Ishikawa (cell line): ENCODE measurements at regions not wholly inside any gene's neighbourhood (a gene's known extent, or its start where the extent isn't known, plus 50 kb on each side); places are given as distances from the start of the nearest gene placed in this dataset.

Experiments
- CEBPB ChIP-seq: IDR thresholded peaks from 2 replicates; pipeline ENCODE4 v1.6.1; 2012
- CREB1 ChIP-seq: IDR thresholded peaks from 2 replicates; pipeline ENCODE4 v1.6.1; 2012; ENCODE audit warnings: low read depth
- EGR1 ChIP-seq: IDR thresholded peaks from 2 replicates; pipeline ENCODE4 v1.6.1; 2012
- EP300 ChIP-seq: IDR thresholded peaks from 2 replicates; pipeline ENCODE4 v1.6.1; 2012; ENCODE audit warnings: borderline replicate concordance
- FOXM1 ChIP-seq: IDR thresholded peaks from 2 replicates; pipeline ENCODE4 v1.6.1; 2012; ENCODE audit warnings: low read depth, borderline replicate concordance
- NFIC ChIP-seq: IDR thresholded peaks from 2 replicates; pipeline ENCODE4 v1.6.1; 2012
- RAD21 ChIP-seq: IDR thresholded peaks from 2 replicates; pipeline ENCODE4 v1.6.1; 2012; ENCODE audit warnings: low read depth
- TAF1 ChIP-seq: IDR thresholded peaks from 2 replicates; pipeline ENCODE4 v1.6.1; 2012; ENCODE audit warnings: low read depth, mild to moderate bottlenecking
- TCF12 ChIP-seq: IDR thresholded peaks from 2 replicates; pipeline ENCODE4 v1.6.1; 2012; ENCODE audit warnings: low read depth
- TEAD4 ChIP-seq: IDR thresholded peaks from 2 replicates; pipeline ENCODE4 v1.6.1; 2012
- YY1 ChIP-seq: IDR thresholded peaks from 2 replicates; pipeline ENCODE4 v1.6.1; 2012; ENCODE audit warnings: low read depth
- ZBTB7A ChIP-seq: IDR thresholded peaks from 2 replicates; pipeline ENCODE4 v1.6.1; 2012; ENCODE audit warnings: low read depth
- TF ChIP-seq, protein P1 (sequence below): IDR thresholded peaks from 2 replicates; pipeline ENCODE4 v1.6.1; 2012
- TF ChIP-seq, protein P2 (sequence below): IDR thresholded peaks from 2 replicates; pipeline ENCODE4 v1.6.1; 2012
- TF ChIP-seq, protein P3 (sequence below): IDR thresholded peaks from 2 replicates; pipeline ENCODE4 v1.6.1; 2012; ENCODE audit warnings: low read depth, mild to moderate bottlenecking

DNA sequence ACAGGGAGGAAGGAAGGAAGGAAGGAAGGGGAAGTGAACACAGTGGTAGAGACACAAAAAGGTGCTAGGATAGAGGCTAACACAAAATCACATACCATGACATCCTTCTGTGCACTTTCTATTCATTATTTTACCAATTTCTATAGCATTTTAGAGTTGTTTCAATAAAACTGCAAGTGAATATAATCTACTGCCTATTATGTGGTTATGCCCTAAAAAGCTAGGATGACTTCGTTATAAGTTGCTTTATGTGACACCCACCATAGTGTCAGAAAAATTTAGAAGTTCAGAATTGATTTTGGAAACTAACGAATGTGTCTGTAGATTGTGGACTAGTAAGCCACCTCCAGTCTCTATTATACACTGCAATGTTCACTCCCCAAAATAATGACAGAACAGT lies 59.4 kb upstream of the EDNRA start:
- TF ChIP-seq, protein P1, sequence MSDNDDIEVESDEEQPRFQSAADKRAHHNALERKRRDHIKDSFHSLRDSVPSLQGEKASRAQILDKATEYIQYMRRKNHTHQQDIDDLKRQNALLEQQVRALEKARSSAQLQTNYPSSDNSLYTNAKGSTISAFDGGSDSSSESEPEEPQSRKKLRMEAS: no peak
- no peak for TF ChIP-seq NFIC
- TF ChIP-seq, protein P2, sequence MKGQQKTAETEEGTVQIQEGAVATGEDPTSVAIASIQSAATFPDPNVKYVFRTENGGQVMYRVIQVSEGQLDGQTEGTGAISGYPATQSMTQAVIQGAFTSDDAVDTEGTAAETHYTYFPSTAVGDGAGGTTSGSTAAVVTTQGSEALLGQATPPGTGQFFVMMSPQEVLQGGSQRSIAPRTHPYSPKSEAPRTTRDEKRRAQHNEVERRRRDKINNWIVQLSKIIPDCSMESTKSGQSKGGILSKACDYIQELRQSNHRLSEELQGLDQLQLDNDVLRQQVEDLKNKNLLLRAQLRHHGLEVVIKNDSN: no peak
- TF ChIP-seq CEBPB: no peak
- no peak for TF ChIP-seq FOXM1
- TF ChIP-seq TAF1: no peak
- TF ChIP-seq TEAD4: no peak
- no peak for TF ChIP-seq CREB1
- no peak for TF ChIP-seq YY1
- no peak for TF ChIP-seq EP300
- TF ChIP-seq TCF12: no peak
- TF ChIP-seq, protein P3, sequence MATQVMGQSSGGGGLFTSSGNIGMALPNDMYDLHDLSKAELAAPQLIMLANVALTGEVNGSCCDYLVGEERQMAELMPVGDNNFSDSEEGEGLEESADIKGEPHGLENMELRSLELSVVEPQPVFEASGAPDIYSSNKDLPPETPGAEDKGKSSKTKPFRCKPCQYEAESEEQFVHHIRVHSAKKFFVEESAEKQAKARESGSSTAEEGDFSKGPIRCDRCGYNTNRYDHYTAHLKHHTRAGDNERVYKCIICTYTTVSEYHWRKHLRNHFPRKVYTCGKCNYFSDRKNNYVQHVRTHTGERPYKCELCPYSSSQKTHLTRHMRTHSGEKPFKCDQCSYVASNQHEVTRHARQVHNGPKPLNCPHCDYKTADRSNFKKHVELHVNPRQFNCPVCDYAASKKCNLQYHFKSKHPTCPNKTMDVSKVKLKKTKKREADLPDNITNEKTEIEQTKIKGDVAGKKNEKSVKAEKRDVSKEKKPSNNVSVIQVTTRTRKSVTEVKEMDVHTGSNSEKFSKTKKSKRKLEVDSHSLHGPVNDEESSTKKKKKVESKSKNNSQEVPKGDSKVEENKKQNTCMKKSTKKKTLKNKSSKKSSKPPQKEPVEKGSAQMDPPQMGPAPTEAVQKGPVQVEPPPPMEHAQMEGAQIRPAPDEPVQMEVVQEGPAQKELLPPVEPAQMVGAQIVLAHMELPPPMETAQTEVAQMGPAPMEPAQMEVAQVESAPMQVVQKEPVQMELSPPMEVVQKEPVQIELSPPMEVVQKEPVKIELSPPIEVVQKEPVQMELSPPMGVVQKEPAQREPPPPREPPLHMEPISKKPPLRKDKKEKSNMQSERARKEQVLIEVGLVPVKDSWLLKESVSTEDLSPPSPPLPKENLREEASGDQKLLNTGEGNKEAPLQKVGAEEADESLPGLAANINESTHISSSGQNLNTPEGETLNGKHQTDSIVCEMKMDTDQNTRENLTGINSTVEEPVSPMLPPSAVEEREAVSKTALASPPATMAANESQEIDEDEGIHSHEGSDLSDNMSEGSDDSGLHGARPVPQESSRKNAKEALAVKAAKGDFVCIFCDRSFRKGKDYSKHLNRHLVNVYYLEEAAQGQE: no peak
- TF ChIP-seq EGR1: no peak
- TF ChIP-seq RAD21: no peak
- no peak for TF ChIP-seq ZBTB7A

DNA sequence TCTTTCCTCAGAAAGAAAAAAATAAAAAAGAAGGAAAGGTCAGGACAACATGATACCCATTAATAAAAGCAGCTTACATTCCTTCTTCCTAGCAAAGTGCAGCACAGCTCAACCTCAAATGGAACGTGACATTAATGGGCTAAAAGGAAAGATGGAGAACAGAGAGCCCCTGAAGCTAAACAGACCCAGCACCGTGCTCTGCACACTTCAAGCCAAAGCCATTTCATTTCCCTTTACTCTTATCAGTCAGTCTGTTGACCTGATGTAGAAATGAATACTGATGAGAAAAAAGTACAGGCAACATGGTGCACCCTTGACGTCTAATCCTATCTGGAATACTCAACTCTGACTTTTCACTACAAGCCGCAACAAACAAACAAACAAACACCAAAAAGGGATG lies 57.7 kb upstream of the EDNRA start:
- TF ChIP-seq CREB1 (no peak), TEAD4 (no peak), EGR1 (no peak), ZBTB7A (no peak), FOXM1 (no peak), EP300 (no peak)

DNA sequence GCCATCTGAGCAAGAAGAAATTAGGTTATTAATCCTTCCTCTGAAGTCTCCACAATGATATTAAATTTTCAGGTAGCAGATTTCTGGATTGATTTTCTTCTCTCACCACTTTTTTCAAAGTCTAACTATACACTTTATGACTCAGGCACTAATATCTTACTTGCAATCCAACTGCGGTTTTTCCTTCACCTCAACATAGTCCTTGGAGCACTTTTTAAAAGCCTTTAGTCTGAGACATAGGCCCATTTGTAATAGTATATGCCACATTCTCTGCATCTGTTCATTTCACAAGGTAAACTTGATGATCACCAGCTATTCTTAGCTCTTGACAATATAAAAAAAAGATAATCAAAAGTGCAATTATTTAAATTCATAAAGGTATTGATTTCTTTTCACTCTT lies 55.9 kb upstream of the EDNRA start:
- TF ChIP-seq FOXM1 (no peak), RAD21 (no peak), YY1 (no peak), EGR1 (no peak), EP300 (no peak)
- TF ChIP-seq, protein P2: no peak
- TF ChIP-seq, protein P1: no peak

DNA sequence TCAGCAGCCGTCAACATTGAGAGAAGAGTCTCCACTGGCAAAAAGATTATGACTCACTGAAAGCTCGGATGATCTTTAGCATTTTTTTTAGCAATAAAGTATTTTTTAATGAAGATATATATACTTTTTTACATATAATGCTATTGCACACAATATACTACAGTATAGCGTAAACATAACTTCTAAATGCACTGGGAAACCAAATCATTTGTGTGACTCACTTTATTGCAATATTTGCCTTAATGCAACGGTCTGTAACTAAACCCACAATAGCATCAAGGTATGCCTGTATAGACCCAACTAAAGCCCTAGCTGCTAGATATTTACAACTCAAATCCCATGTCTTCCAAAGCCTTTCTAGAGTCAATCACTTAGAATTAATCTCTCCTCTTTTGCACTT lies 52.3 kb upstream of the EDNRA start:
- TF ChIP-seq YY1: no peak
- no peak for TF ChIP-seq FOXM1
- TF ChIP-seq, protein P2: no peak
- TF ChIP-seq EGR1: no peak
- TF ChIP-seq EP300: no peak
- TF ChIP-seq, protein P1: no peak
- no peak for TF ChIP-seq TCF12
- no peak for TF ChIP-seq CEBPB
- TF ChIP-seq TEAD4: no peak
- TF ChIP-seq CREB1: no peak
- TF ChIP-seq, protein P3: no peak
- no peak for TF ChIP-seq RAD21
- no peak for TF ChIP-seq TAF1
- no peak for TF ChIP-seq NFIC
- no peak for TF ChIP-seq ZBTB7A

DNA sequence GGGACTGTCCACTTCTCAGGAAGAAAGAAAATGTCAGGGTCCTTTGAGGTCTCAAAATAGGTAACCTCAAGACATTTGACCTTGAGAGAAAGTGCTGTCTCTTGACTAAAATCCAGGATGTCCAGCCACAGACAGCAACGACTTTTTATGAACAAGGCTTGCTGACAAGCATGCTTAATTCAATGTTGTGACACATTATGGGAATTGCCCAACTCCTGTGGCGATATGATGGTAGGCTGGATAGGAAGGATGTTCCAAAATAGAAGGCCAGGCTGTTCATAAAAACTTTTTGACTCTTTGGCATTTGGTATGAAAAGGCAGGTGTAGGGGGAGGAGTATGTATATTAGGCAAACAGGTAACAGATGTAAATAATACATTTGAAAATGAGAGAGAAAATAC lies 50.8 kb upstream of the EDNRA start:
- no peak for TF ChIP-seq ZBTB7A
- TF ChIP-seq TAF1: no peak
- TF ChIP-seq EGR1: no peak
- TF ChIP-seq, protein P2: no peak
- TF ChIP-seq, protein P3: no peak
- TF ChIP-seq, protein P1: no peak
- TF ChIP-seq FOXM1: no peak
- TF ChIP-seq TCF12: no peak
- no peak for TF ChIP-seq NFIC
- no peak for TF ChIP-seq RAD21
- TF ChIP-seq EP300: no peak
- TF ChIP-seq TEAD4: no peak
- TF ChIP-seq CREB1: no peak
- TF ChIP-seq CEBPB: no peak
